ENCODE measurements at regions not wholly inside any gene's neighbourhood (a gene's known extent, or its start where the extent isn't known, plus 50 kb on each side); places are given as distances from the start of the nearest gene placed in this dataset.

- Histone ChIP-seq H3K23ac (ENCODE audit: low read depth, low read length) (no peak overlapping the region), H2BK120ac (ENCODE audit: low read depth, low read length) (no peak overlapping the region), H3K56ac (ENCODE audit: extremely low read depth, insufficient read depth, low read length) (no peak overlapping the region), H2BK15ac (ENCODE audit: low read depth, low read length) (no peak overlapping the region), H4K91ac (ENCODE audit: insufficient read depth, low read depth, low read length) (no peak overlapping the region), H3K14ac (replicated peaks; ENCODE audit: low read depth, low read length) (no peak overlapping the region), H3K4me3 (ENCODE audit: insufficient read depth, low read depth, low read length) (no peak overlapping the region), H2BK5ac (ENCODE audit: low read depth, low read length, poor library complexity, severe bottlenecking) (no peak overlapping the region), H3K4me1 (ENCODE audit: control insufficient read depth, insufficient read depth, low read length) (no peaks in the 10 kb centered on the region), H4K8ac (ENCODE audit: low read depth in 2 of 2, low read length in 2 of 2) (no peak overlapping the region), H3K27me3 (ENCODE audit: control insufficient read depth, insufficient read depth, low read length) (no peaks in the 10 kb centered on the region), H3K18ac (ENCODE audit: low read depth, low read length) (no peak overlapping the region), H3K36me3 (ENCODE audit: control insufficient read depth, insufficient read depth, low read length) (no peaks in the 10 kb centered on the region), H3K79me1 (ENCODE audit: low read depth in 1 of 2, low read length in 2 of 2) (no peaks in the 10 kb centered on the region), H4K5ac (ENCODE audit: low read depth, low read length) (no peak overlapping the region), H3K9ac (ENCODE audit: low read depth, low read length) (no peak overlapping the region), H3K9me3 (ENCODE audit: control insufficient read depth, insufficient read depth, low read length) (peaks cover 11% of the 10 kb centered on the region; the same call in 1 of the 2 replicates), H2BK20ac (ENCODE audit: low read depth, low read length) (no peak overlapping the region), H2AK5ac (ENCODE audit: low read depth, low read length) (no peak overlapping the region), H3K27ac (ENCODE audit: insufficient read depth, low read length) (no peak overlapping the region), H3K9me1 (ENCODE audit: insufficient read depth, low read length) (no peaks in the 10 kb centered on the region), H2AFZ (replicated peaks; ENCODE audit: low read length, poor library complexity) (no peak overlapping the region), H2AK9ac (replicated peaks; ENCODE audit: low read depth, low read length, poor library complexity) (no peak overlapping the region), H4K20me1 (ENCODE audit: insufficient read depth, low read length) (no peaks in the 10 kb centered on the region), H3K4ac (ENCODE audit: low read depth, low read length) (no peak overlapping the region), H3K4me2 (ENCODE audit: low read depth, low read length) (no peak overlapping the region)
- ATAC-seq (ENCODE audit: low read depth) (no peak), DNase-seq (no peak)
- no TSS peak for BruUV-seq (replicated peaks)
- intact Hi-C loops (cut with micrococcal nuclease) (no loop called here), dilution Hi-C loops (cut with HindIII; ENCODE audit: low sequenced_read_pairs, unreplicated experiment) (no loop called here), in situ Hi-C loops (cut with MboI; ENCODE audit: low sequenced_read_pairs) (no loop called here)
- ChIA-PET POLR2A (ENCODE audit: unreplicated experiment) (no interaction called here), CTCF (no interaction called here)
- WGBS, 2 experiments (ENCODE audit: extremely low coverage in 2 of 2, insufficient read length in 1 of 2): no CpG with 5 or more reads among the region's 2 CpGs
- TF ChIP-seq USF2 (IDR thresholded peaks at IDR 0.05; ENCODE audit: low read depth, low read length) (no peak), MAFK (IDR thresholded peaks at IDR 0.05; ENCODE audit: low read depth, low read length) (no peak), FOS (IDR thresholded peaks at IDR 0.05; ENCODE audit: low read depth, low read length) (no peak), MAZ (IDR thresholded peaks at IDR 0.05; ENCODE audit: borderline replicate concordance, low read depth, low read length) (no peak), RCOR1 (IDR thresholded peaks at IDR 0.05; ENCODE audit: insufficient replicate concordance, low read length) (no peak), NFE2L2 (IDR thresholded peaks at IDR 0.05; ENCODE audit: low read depth, low read length) (no peak), CHD1 (IDR thresholded peaks at IDR 0.05; ENCODE audit: low read depth, low read length) (no peak), SMC3 (IDR thresholded peaks at IDR 0.05; ENCODE audit: low read depth, low read length) (no peak), BHLHE40 (IDR thresholded peaks at IDR 0.05; ENCODE audit: low read depth, low read length) (no peak)
- TF ChIP-seq, protein P1, sequence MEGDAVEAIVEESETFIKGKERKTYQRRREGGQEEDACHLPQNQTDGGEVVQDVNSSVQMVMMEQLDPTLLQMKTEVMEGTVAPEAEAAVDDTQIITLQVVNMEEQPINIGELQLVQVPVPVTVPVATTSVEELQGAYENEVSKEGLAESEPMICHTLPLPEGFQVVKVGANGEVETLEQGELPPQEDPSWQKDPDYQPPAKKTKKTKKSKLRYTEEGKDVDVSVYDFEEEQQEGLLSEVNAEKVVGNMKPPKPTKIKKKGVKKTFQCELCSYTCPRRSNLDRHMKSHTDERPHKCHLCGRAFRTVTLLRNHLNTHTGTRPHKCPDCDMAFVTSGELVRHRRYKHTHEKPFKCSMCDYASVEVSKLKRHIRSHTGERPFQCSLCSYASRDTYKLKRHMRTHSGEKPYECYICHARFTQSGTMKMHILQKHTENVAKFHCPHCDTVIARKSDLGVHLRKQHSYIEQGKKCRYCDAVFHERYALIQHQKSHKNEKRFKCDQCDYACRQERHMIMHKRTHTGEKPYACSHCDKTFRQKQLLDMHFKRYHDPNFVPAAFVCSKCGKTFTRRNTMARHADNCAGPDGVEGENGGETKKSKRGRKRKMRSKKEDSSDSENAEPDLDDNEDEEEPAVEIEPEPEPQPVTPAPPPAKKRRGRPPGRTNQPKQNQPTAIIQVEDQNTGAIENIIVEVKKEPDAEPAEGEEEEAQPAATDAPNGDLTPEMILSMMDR (conservative IDR thresholded peaks at IDR 0.05; ENCODE audit: low read depth, low read length): no peak
Observed at GRCh38 chr7:89926194-89926593, 228.1 kb upstream of the STEAP1 start.

Measured in IMR-90 (cell line).